ENCODE measurements at regions not wholly inside any gene's neighbourhood (a gene's known extent, or its start where the extent isn't known, plus 50 kb on each side); places are given as distances from the start of the nearest gene placed in this dataset.

GRCh38 chr9:19885608-19886007, 96.8 kb upstream of the SLC24A2 start:
- POLR2A ChIA-PET = no interaction called here
- CTCF ChIA-PET = no interaction called here

DNA sequence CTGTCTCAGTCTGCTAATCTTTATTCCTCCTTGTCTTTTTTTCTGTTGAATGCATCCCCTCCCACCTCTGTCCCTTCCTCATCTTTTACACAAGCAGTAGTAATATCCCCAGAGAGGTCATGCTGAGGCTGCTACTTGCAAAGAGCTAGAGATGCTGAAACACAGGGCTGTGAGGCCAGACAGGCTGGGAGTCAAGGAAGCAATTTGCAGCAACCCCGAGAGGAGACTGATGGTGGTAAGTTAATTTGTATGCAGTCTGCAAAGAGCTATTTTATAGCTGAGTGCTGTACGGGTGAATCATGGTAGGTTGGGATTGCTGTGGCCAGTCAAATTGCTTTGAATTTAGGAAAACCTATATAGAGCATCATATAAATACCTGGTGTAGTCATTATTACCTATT, 90.2 kb upstream of the SLC24A2 start:
- Mint-ChIP-seq H3K27ac (no peak overlapping the region), H3K36me3 (no peaks in the 10 kb centered on the region; the same call in 1 of the 2 replicates), H3K4me1 (peaks cover 5% of the 10 kb centered on the region; the same call in 1 of the 2 replicates), H3K27me3 (ENCODE audit: low read depth) (no peaks in the 10 kb centered on the region), H3K9me3 (peaks cover 12% of the 10 kb centered on the region; the same call in 1 of the 2 replicates), H3K4me3 (no peak overlapping the region)
- ChIA-PET CTCF (no interaction called here), POLR2A (no interaction called here)
- TF ChIP-seq PRRX2 (CRISPR knock-in tag; IDR thresholded peaks at IDR 0.05) = no peak
- no peak for TF ChIP-seq CREM (CRISPR knock-in tag; IDR thresholded peaks at IDR 0.05)
- TF ChIP-seq NFYB (CRISPR knock-in tag; conservative IDR thresholded peaks at IDR 0.05; ENCODE audit: low read depth) = no peak
- TF ChIP-seq FOXP1 (CRISPR knock-in tag; IDR thresholded peaks at IDR 0.05; ENCODE audit: borderline replicate concordance) = no peak
- no peak for TF ChIP-seq ZNF121 (CRISPR knock-in tag; IDR thresholded peaks at IDR 0.05)
- TF ChIP-seq, protein P1, sequence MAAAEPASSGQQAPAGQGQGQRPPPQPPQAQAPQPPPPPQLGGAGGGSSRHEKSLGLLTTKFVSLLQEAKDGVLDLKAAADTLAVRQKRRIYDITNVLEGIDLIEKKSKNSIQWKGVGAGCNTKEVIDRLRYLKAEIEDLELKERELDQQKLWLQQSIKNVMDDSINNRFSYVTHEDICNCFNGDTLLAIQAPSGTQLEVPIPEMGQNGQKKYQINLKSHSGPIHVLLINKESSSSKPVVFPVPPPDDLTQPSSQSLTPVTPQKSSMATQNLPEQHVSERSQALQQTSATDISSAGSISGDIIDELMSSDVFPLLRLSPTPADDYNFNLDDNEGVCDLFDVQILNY (CRISPR knock-in tag; IDR thresholded peaks at IDR 0.05) = no peak
- TF ChIP-seq, protein P2, sequence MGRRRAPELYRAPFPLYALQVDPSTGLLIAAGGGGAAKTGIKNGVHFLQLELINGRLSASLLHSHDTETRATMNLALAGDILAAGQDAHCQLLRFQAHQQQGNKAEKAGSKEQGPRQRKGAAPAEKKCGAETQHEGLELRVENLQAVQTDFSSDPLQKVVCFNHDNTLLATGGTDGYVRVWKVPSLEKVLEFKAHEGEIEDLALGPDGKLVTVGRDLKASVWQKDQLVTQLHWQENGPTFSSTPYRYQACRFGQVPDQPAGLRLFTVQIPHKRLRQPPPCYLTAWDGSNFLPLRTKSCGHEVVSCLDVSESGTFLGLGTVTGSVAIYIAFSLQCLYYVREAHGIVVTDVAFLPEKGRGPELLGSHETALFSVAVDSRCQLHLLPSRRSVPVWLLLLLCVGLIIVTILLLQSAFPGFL (CRISPR knock-in tag; IDR thresholded peaks at IDR 0.05; ENCODE audit: borderline replicate concordance) = no peak
- TF ChIP-seq IRF2 (CRISPR knock-in tag; IDR thresholded peaks at IDR 0.05; ENCODE audit: borderline replicate concordance, low read depth) = no peak
- TF ChIP-seq SP1 (CRISPR knock-in tag; conservative IDR thresholded peaks at IDR 0.05) = no peak
- TF ChIP-seq HMGA2 (CRISPR knock-in tag; IDR thresholded peaks at IDR 0.05) = no peak
- no peak for DNase-seq (ENCODE audit: low spot score)
- no peak for ATAC-seq

More at GRCh38 chr9:19885608-19886007, 96.8 kb upstream of the SLC24A2 start:
- Mint-ChIP-seq H3K27ac (no peak overlapping the region), H3K4me1 (no peaks in the 10 kb centered on the region), H3K4me3 (no peak overlapping the region), H3K36me3 (no peaks in the 10 kb centered on the region), H3K9me3 (peaks cover 26% of the 10 kb centered on the region), H3K27me3 (ENCODE audit: low read depth) (no peaks in the 10 kb centered on the region)
- no peak for ATAC-seq
- no peak for TF ChIP-seq CREM (CRISPR knock-in tag; IDR thresholded peaks at IDR 0.05)
- TF ChIP-seq NFE2L1 (CRISPR knock-in tag; IDR thresholded peaks at IDR 0.05) = no peak
- TF ChIP-seq RELA (CRISPR knock-in tag; IDR thresholded peaks at IDR 0.05; ENCODE audit: borderline replicate concordance) = no peak
- no peak for TF ChIP-seq NR2C2 (CRISPR knock-in tag; IDR thresholded peaks at IDR 0.05)
- no peak for TF ChIP-seq FOXP1 (CRISPR knock-in tag; IDR thresholded peaks at IDR 0.05; ENCODE audit: borderline replicate concordance)
- no peak for TF ChIP-seq NFATC4 (CRISPR knock-in tag; IDR thresholded peaks at IDR 0.05)
- no peak for DNase-seq (ENCODE audit: low spot score)

- H3K4me1 Mint-ChIP-seq = peaks cover 5% of the 10 kb centered on the region; the same call in 1 of the 2 replicates
- H3K4me3 Mint-ChIP-seq = no peak overlapping the region
- H3K9me3 Mint-ChIP-seq = peaks cover 19% of the 10 kb centered on the region; the same call in 1 of the 2 replicates
- H3K27me3 Mint-ChIP-seq (ENCODE audit: low read depth) = no peaks in the 10 kb centered on the region
- ChIA-PET CTCF (no interaction called here), POLR2A (no interaction called here)
- ATAC-seq (no peak), DNase-seq (ENCODE audit: low spot score) (no peak)
- no peak overlapping the region for H3K27ac Mint-ChIP-seq
- no peaks in the 10 kb centered on the region; the same call in 1 of the 2 replicates for H3K36me3 Mint-ChIP-seq
- TF ChIP-seq, protein P3, sequence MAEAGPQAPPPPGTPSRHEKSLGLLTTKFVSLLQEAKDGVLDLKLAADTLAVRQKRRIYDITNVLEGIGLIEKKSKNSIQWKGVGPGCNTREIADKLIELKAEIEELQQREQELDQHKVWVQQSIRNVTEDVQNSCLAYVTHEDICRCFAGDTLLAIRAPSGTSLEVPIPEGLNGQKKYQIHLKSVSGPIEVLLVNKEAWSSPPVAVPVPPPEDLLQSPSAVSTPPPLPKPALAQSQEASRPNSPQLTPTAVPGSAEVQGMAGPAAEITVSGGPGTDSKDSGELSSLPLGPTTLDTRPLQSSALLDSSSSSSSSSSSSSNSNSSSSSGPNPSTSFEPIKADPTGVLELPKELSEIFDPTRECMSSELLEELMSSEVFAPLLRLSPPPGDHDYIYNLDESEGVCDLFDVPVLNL (CRISPR knock-in tag; IDR thresholded peaks at IDR 0.05; ENCODE audit: borderline replicate concordance, low read depth) = no peak
- no peak for TF ChIP-seq CTCF (IDR thresholded peaks at IDR 0.05)
- no peak for TF ChIP-seq SOX15 (CRISPR knock-in tag; IDR thresholded peaks at IDR 0.05)
- TF ChIP-seq HMGA2 (CRISPR knock-in tag; IDR thresholded peaks at IDR 0.05) = no peak
- TF ChIP-seq ESRRA (CRISPR knock-in tag; IDR thresholded peaks at IDR 0.05; ENCODE audit: borderline replicate concordance) = no peak
- TF ChIP-seq NR3C1 (CRISPR knock-in tag; conservative IDR thresholded peaks at IDR 0.05; ENCODE audit: low read depth) = no peak
- no peak for TF ChIP-seq OVOL2 (CRISPR knock-in tag; IDR thresholded peaks at IDR 0.05; ENCODE audit: borderline replicate concordance)
- no peak for TF ChIP-seq KAT7 (CRISPR knock-in tag; IDR thresholded peaks at IDR 0.05; ENCODE audit: borderline replicate concordance)
- TF ChIP-seq, protein P4, sequence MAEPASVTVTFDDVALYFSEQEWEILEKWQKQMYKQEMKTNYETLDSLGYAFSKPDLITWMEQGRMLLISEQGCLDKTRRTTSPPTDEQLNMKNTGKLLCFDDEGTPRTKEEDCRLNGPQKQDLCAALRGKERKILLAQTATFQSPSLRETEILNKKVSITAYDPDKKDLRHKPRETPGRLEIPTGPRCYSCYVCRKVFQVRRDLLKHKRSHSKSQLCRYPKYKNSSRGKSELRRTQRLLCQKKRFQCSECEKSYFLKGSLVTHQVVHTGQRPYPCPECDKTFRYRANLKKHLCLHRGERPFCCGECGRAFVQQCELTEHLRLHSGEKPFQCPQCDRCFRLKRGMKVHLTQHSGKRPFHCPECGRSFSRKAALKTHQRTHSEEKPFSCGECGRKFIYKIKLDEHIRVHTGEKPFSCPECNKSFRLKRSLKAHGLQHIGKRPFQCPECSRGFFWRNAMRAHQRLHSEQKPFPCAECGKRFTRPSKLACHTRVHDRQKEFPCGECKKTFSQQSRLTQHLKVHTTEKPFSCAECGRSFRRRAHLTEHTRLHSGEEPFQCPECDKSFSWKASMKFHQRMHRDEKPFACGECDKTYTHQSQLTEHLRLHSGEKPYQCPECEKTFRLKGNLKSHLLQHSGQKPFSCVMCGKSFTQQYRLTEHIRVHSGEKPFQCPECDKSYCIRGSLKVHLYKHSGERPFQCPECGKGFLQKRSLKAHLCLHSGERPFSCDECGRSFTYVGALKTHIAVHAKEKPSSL (CRISPR knock-in tag; conservative IDR thresholded peaks at IDR 0.05) = no peak
- TF ChIP-seq ATF1 (CRISPR knock-in tag; IDR thresholded peaks at IDR 0.05) = no peak
- TF ChIP-seq, protein P5, sequence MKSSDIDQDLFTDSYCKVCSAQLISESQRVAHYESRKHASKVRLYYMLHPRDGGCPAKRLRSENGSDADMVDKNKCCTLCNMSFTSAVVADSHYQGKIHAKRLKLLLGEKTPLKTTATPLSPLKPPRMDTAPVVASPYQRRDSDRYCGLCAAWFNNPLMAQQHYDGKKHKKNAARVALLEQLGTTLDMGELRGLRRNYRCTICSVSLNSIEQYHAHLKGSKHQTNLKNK (CRISPR knock-in tag; IDR thresholded peaks at IDR 0.05) = no peak
- TF ChIP-seq GTF2I (CRISPR knock-in tag; conservative IDR thresholded peaks at IDR 0.05) = no peak
Observed at GRCh38 chr9:19876569-19877316, 87.9 kb upstream of the SLC24A2 start.
